Fibroblast of lung (primary cell): ENCODE measurements at regions not wholly inside any gene's neighbourhood (a gene's known extent, or its start where the extent isn't known, plus 50 kb on each side); places are given as distances from the start of the nearest gene placed in this dataset.

Experiments
- DNase-seq, 2 donors: peaks; one replicate each; pipeline versions ENCODE4 v3.0.0 to v3.0.0-alpha.2; 2010; ENCODE audit warnings: low read depth in 2 of 2
- H2AFZ ChIP-seq: 2 replicates; pipeline ENCODE4 v1.5.1; 2012; ENCODE audit warnings: low read length, control low read depth, inconsistent platforms
- H3K27ac ChIP-seq: 2 replicates; pipeline ENCODE4 v1.5.1; 2011; ENCODE audit warnings: low read length, control low read depth; ENCODE audit not compliant: insufficient read depth
- H3K27me3 ChIP-seq: 2 replicates; pipeline ENCODE4 v1.5.1; 2011; ENCODE audit warnings: mild to moderate bottlenecking, low read length; ENCODE audit not compliant: control insufficient read depth, insufficient read depth
- H3K36me3 ChIP-seq: 2 replicates; pipeline ENCODE4 v1.5.1; 2011; ENCODE audit warnings: low read length; ENCODE audit not compliant: control insufficient read depth, insufficient read depth
- H3K4me1 ChIP-seq: 2 replicates; pipeline ENCODE4 v1.5.1; 2011; ENCODE audit warnings: low read length; ENCODE audit not compliant: control insufficient read depth, insufficient read depth; ENCODE audit errors: extremely low read depth
- H3K4me2 ChIP-seq: 2 replicates; pipeline ENCODE4 v1.5.1; 2011; ENCODE audit warnings: low read length, control low read depth; ENCODE audit not compliant: insufficient read depth; ENCODE audit errors: extremely low read depth
- H3K4me3 ChIP-seq, 4 experiments: fragments of 200-600 bp in 1 of 4; sonication (generic) in 1 of 4; replicated peaks in 1 of 4; 2 replicates each; pipeline ENCODE4 v1.5.1; 2011 to 2016; ENCODE audit warnings: low read length in 4 of 4, low read depth in 3 of 4, mild to moderate bottlenecking in 3 of 4, control low read depth in 2 of 4, inconsistent platforms in 1 of 4, mixed read lengths in 1 of 4; ENCODE audit not compliant: insufficient read depth in 1 of 4; ENCODE audit errors: control extremely low read depth in 1 of 4
- H3K79me2 ChIP-seq: 2 replicates; pipeline ENCODE4 v1.5.1; 2012; ENCODE audit warnings: mild to moderate bottlenecking, low read length, inconsistent platforms; ENCODE audit not compliant: control insufficient read depth, insufficient read depth
- H3K9ac ChIP-seq: 2 replicates; pipeline ENCODE4 v1.5.1; 2011; ENCODE audit warnings: mild to moderate bottlenecking, low read length, control low read depth; ENCODE audit not compliant: insufficient read depth
- H3K9me3 ChIP-seq: 2 replicates; pipeline ENCODE4 v1.5.1; 2012; ENCODE audit warnings: low read depth, low read length; ENCODE audit not compliant: control insufficient read depth, insufficient read depth
- H4K20me1 ChIP-seq: 2 replicates; pipeline ENCODE4 v1.5.1; 2011; ENCODE audit warnings: low read length; ENCODE audit not compliant: control insufficient read depth, insufficient read depth; ENCODE audit errors: extremely low read depth
- CTCF ChIP-seq, 2 donors: IDR thresholded peaks in 1 of 2; conservative IDR thresholded peaks in 1 of 2; 1 replicate in 1 of 2; 2 replicates in 1 of 2; pipeline ENCODE4 v1.5.1; 2011 to 2012; ENCODE audit warnings: low read length in 2 of 2, control low read depth in 1 of 2, inconsistent platforms in 1 of 2, low read depth in 1 of 2, mild to moderate bottlenecking in 1 of 2
- EZH2 ChIP-seq: IDR thresholded peaks from 2 replicates; pipeline ENCODE4 v1.5.1; 2012; ENCODE audit warnings: low read length, control low read depth, mild to moderate bottlenecking; ENCODE audit errors: missing control alignments

GRCh38 chr20:11248687-11249638 lies 575.2 kb upstream of the JAG1 start:
- TF ChIP-seq CTCF (conservative IDR thresholded peaks at IDR 0.05 in 1 of 2, IDR thresholded peaks at IDR 0.05 in 1 of 2; ENCODE audit: low read depth in 1 of 2, low read length in 2 of 2) (no peak), EZH2 (no peak)
- no peak overlapping the region for H3K4me3 ChIP-seq
- H3K27ac ChIP-seq, result no peak overlapping the region

GRCh38 chr20:11249683-11250082 lies 575.9 kb upstream of the JAG1 start:
- Histone ChIP-seq H3K4me3 (no peak overlapping the region), H3K27me3 (peaks cover 2% of the 10 kb centered on the region), H4K20me1 (no peaks in the 10 kb centered on the region), H3K79me2 (no peaks in the 10 kb centered on the region), H3K9ac (no peak overlapping the region), H2AFZ (no peak overlapping the region), H3K36me3 (no peaks in the 10 kb centered on the region), H3K4me2 (no peak overlapping the region), H3K27ac (no peak overlapping the region), H3K9me3 (no peaks in the 10 kb centered on the region), H3K4me1 (no peaks in the 10 kb centered on the region)
- no peak for TF ChIP-seq CTCF (conservative IDR thresholded peaks at IDR 0.05 in 1 of 2, IDR thresholded peaks at IDR 0.05 in 1 of 2; ENCODE audit: low read depth in 1 of 2, low read length in 2 of 2)
- TF ChIP-seq EZH2, result no peak
- no peak for DNase-seq

More at GRCh38 chr20:11248687-11249638, 575.2 kb upstream of the JAG1 start:
- Histone ChIP-seq H3K9ac (no peak overlapping the region), H3K79me2 (no peaks in the 10 kb centered on the region), H2AFZ (no peak overlapping the region), H3K4me2 (no peak overlapping the region), H3K27me3 (peaks cover 2% of the 10 kb centered on the region), H3K36me3 (no peaks in the 10 kb centered on the region), H3K9me3 (no peaks in the 10 kb centered on the region), H4K20me1 (no peaks in the 10 kb centered on the region), H3K4me1 (no peaks in the 10 kb centered on the region)
- DNase-seq, result no peak

- H2AFZ ChIP-seq, result no peak overlapping the region
- H3K9me3 ChIP-seq, result no peaks in the 10 kb centered on the region
- H3K4me2 ChIP-seq, result no peak overlapping the region
- TF ChIP-seq CTCF (conservative IDR thresholded peaks at IDR 0.05 in 1 of 2, IDR thresholded peaks at IDR 0.05 in 1 of 2; ENCODE audit: low read depth in 1 of 2, low read length in 2 of 2), result no peak
- no peak for TF ChIP-seq EZH2
- no peaks in the 10 kb centered on the region for H4K20me1 ChIP-seq
- peaks cover 2% of the 10 kb centered on the region for H3K27me3 ChIP-seq
- H3K27ac ChIP-seq, result no peak overlapping the region
- no peaks in the 10 kb centered on the region for H3K4me1 ChIP-seq
- H3K79me2 ChIP-seq, result no peaks in the 10 kb centered on the region
- H3K4me3 ChIP-seq, result no peak overlapping the region
- no peak for DNase-seq
- H3K36me3 ChIP-seq, result no peaks in the 10 kb centered on the region
- no peak overlapping the region for H3K9ac ChIP-seq
Observed at GRCh38 chr20:11252447-11252846, 578.6 kb upstream of the JAG1 start.
